HG03571 (cell line): ENCODE measurements at regions not wholly inside any gene's neighbourhood (a gene's known extent, or its start where the extent isn't known, plus 50 kb on each side); places are given as distances from the start of the nearest gene placed in this dataset.

Experiments
- ATAC-seq: cut with Tn5 transposase; IDR thresholded peaks from one replicate; pipeline ENCODE4 v1.9.1; 2021; ENCODE audit not compliant: unreplicated experiment

GRCh38 chr3:22296601-22297000 lies 545.6 kb upstream of the ZNF385D start:
- ATAC-seq, result no peak

- ATAC-seq, result no peak
Measured at GRCh38 chr3:22297436-22297835, 546.4 kb upstream of the ZNF385D start.

GRCh38 chr3:22306454-22306853 lies 555.4 kb upstream of the ZNF385D start:
- no peak for ATAC-seq

GRCh38 chr3:22308871-22309270 lies 557.9 kb upstream of the ZNF385D start:
- no peak for ATAC-seq

- no peak for ATAC-seq
Measured at GRCh38 chr3:22315925-22316324, 564.9 kb upstream of the ZNF385D start.

GRCh38 chr3:22318325-22318724 lies 567.3 kb upstream of the ZNF385D start:
- ATAC-seq, result no peak

- no peak for ATAC-seq
Measured at GRCh38 chr3:22319446-22319845, 568.4 kb upstream of the ZNF385D start.

GRCh38 chr3:22322861-22323260 lies 571.9 kb upstream of the ZNF385D start:
- ATAC-seq, result no peak

GRCh38 chr3:22326305-22326704 lies 575.3 kb upstream of the ZNF385D start:
- ATAC-seq, result no peak

- no peak for ATAC-seq
Measured at GRCh38 chr3:22334996-22335395, 584.0 kb upstream of the ZNF385D start.

GRCh38 chr3:22349215-22349851 lies 598.3 kb upstream of the ZNF385D start:
- ATAC-seq, result no peak

GRCh38 chr3:22351806-22352205 lies 600.8 kb upstream of the ZNF385D start:
- ATAC-seq, result no peak

- no peak for ATAC-seq
Measured at GRCh38 chr3:22353126-22353525, 602.1 kb upstream of the ZNF385D start.

- no peak for ATAC-seq
Measured at GRCh38 chr3:22358334-22358733, 607.3 kb upstream of the ZNF385D start.

GRCh38 chr3:22360164-22360563 lies 609.2 kb upstream of the ZNF385D start:
- no peak for ATAC-seq

GRCh38 chr3:22360970-22361369 lies 610.0 kb upstream of the ZNF385D start:
- no peak for ATAC-seq

- no peak for ATAC-seq
Measured at GRCh38 chr3:22361521-22361920, 610.5 kb upstream of the ZNF385D start.

- no peak for ATAC-seq
Measured at GRCh38 chr3:22364851-22365250, 613.8 kb upstream of the ZNF385D start.

GRCh38 chr3:22366781-22367180 lies 615.8 kb upstream of the ZNF385D start:
- ATAC-seq, result no peak

- no peak for ATAC-seq
Measured at GRCh38 chr3:22371036-22371435, 620.0 kb upstream of the ZNF385D start.

GRCh38 chr3:22371607-22372291 lies 620.7 kb upstream of the ZNF385D start:
- ATAC-seq, result no peak

GRCh38 chr3:22372292-22373062 lies 621.5 kb upstream of the ZNF385D start:
- ATAC-seq, result no peak
